Dendritic cell treated with granulocyte-macrophage colony-stimulating factor and Interleukin-4, amounts not matched to agents 40 ng/mL and 50 ng/mL, for 4 days (primary cell): ENCODE measurements at regions not wholly inside any gene's neighbourhood (a gene's known extent, or its start where the extent isn't known, plus 50 kb on each side); places are given as distances from the start of the nearest gene placed in this dataset.
"Not testable (repeated sequence)": the region's sequence is repeated elsewhere in the genome, so short reads cannot be mapped to it uniquely, and the experiment has no call there.

ENCODE experiments used
- H3K27ac Mint-ChIP-seq: one replicate; pipeline ENCODE4 v1.8.0; 2022; ENCODE audit warnings: mild to moderate bottlenecking, mixed read lengths
- H3K27me3 Mint-ChIP-seq: one replicate; pipeline ENCODE4 v1.8.0; 2022; ENCODE audit warnings: mild to moderate bottlenecking, mixed read lengths
- H3K36me3 Mint-ChIP-seq: one replicate; pipeline ENCODE4 v1.8.0; 2022; ENCODE audit warnings: low read depth, mixed read lengths
- H3K4me1 Mint-ChIP-seq: one replicate; pipeline ENCODE4 v1.8.0; 2022; ENCODE audit warnings: low read depth, mixed read lengths
- H3K4me3 Mint-ChIP-seq: one replicate; pipeline ENCODE4 v1.8.0; 2022; ENCODE audit warnings: mild to moderate bottlenecking, moderate library complexity, mixed read lengths
- H3K9me3 Mint-ChIP-seq: one replicate; pipeline ENCODE4 v1.8.0; 2022; ENCODE audit warnings: mixed read lengths
- intact Hi-C: fragments of 100-400 bp; cut with micrococcal nuclease; formaldehyde crosslinking; loops from one replicate; pipeline ENCODE4 v1.15.0; 2022

DNA sequence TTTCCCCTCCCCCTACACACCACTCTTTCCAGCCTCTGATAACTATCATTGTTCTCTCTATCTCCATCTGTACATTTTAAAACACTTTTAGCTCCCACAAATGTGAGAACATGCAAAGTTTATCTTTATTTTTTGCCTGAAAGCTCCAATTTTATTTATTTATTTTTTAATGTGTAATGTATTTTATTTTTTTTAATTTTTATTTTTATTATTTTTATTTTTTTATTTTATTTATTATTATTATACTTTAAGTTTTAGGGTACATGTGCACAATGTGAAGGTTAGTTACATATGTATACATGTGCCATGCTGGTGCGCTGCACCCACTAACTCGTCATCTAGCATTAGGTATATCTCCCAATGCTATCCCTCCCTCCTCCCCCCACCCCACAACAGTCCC, 340.3 kb upstream of the RIOK2 start:
- H3K27ac Mint-ChIP-seq, H3K36me3 Mint-ChIP-seq, intact Hi-C loops, H3K4me1 Mint-ChIP-seq, H3K4me3 Mint-ChIP-seq, H3K27me3 Mint-ChIP-seq: not testable (repeated sequence)
- peaks cover 10% of the 10 kb centered on the region for H3K9me3 Mint-ChIP-seq

DNA sequence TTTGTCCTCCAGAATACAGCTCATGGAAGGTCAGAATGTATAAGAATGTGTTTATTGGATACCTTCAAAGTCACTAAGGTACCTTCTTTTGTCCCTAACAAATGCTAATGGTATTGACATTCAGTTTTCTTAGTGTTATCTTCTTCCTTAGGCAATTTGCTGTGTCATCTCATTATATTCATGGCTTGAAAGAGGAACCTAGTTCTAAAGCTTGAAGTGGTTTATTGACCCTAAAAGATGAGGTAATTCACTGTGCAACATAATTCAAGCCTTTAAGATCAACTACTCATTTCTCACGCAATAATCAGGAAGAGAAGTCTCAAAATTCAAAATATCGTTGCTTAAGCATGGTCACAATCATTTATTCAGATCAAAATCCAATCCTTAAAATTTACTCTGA, 342.7 kb upstream of the RIOK2 start:
- Mint-ChIP-seq H3K4me3 (no peak overlapping the region), H3K27ac (no peak overlapping the region), H3K4me1 (peaks cover 6% of the 10 kb centered on the region), H3K9me3 (no peaks in the 10 kb centered on the region), H3K36me3 (no peaks in the 10 kb centered on the region), H3K27me3 (no peaks in the 10 kb centered on the region)
- intact Hi-C loops: no loop called here

DNA sequence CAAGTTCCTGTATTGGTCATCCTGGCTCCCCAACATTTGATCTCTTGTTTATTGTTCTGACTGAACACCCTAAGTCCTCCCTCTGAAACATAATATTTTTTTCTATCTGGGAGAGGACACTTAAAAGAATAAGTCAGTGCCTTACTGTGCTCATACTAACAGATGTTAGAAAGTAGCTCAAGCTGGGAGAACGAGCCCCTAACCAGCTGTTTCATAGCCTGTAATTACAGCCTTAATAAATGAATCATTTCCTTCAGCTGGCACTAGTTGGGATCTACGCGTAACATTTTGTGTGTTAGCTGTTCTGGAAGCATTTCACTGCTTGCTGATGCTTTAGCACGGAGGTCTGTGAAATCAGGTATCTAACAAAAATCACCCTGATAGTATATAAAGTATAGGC, 345.9 kb upstream of the RIOK2 start:
- H3K4me3 Mint-ChIP-seq: no peak overlapping the region
- H3K36me3 Mint-ChIP-seq: no peaks in the 10 kb centered on the region
- H3K27ac Mint-ChIP-seq: no peak overlapping the region
- H3K27me3 Mint-ChIP-seq: no peaks in the 10 kb centered on the region
- H3K9me3 Mint-ChIP-seq: no peaks in the 10 kb centered on the region
- intact Hi-C loops: no loop called here
- peaks cover 19% of the 10 kb centered on the region for H3K4me1 Mint-ChIP-seq

- Mint-ChIP-seq H3K4me1 (peaks cover 24% of the 10 kb centered on the region), H3K27ac (no peak overlapping the region), H3K4me3 (no peak overlapping the region), H3K36me3 (no peaks in the 10 kb centered on the region), H3K27me3 (no peaks in the 10 kb centered on the region), H3K9me3 (no peaks in the 10 kb centered on the region)
- intact Hi-C loops: no loop called here
Observed at GRCh38 chr5:97529354-97529985, 346.4 kb upstream of the RIOK2 start.

- H3K27ac Mint-ChIP-seq: no peak overlapping the region
- H3K36me3 Mint-ChIP-seq: no peaks in the 10 kb centered on the region
- intact Hi-C loops: no loop called here
Observed at GRCh38 chr5:97531549-97531948, 348.5 kb upstream of the RIOK2 start.

DNA sequence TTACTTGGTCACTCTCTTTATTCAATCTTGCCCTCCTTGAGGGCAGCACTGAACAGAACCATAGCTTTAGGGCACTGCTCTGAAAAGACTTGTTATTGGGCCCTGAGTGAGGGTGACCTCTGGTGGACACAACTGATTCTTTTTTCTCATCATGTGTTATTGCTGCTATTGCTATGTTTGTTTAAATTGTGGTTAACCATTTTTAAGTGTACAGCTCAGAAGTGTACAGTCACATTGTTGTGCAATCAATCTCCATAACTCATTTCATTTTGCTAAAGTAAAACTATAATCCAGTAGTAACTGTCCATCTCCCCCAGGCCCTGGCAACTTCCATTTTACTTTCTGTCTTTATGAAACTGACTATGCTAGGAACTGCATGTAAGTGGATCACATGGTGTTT, 351.1 kb upstream of the RIOK2 start:
- Mint-ChIP-seq H3K9me3 (no peaks in the 10 kb centered on the region), H3K4me3 (no peak overlapping the region), H3K4me1 (peaks cover 19% of the 10 kb centered on the region), H3K27me3 (no peaks in the 10 kb centered on the region), H3K27ac (no peak overlapping the region), H3K36me3 (no peaks in the 10 kb centered on the region)
- intact Hi-C loops: loop anchor here (1.0 kb wide), 1 partner anchor 303 kb away; no protein-coding TSS in a partner anchor

More at GRCh38 chr5:97531549-97531948, 348.5 kb upstream of the RIOK2 start:
- Mint-ChIP-seq H3K4me1 (peaks cover 19% of the 10 kb centered on the region), H3K9me3 (no peaks in the 10 kb centered on the region), H3K27me3 (no peaks in the 10 kb centered on the region), H3K4me3 (no peak overlapping the region)

- H3K9me3 Mint-ChIP-seq: no peaks in the 10 kb centered on the region
- H3K27ac Mint-ChIP-seq: no peak overlapping the region
- intact Hi-C loops: no loop called here
- no peaks in the 10 kb centered on the region for H3K36me3 Mint-ChIP-seq
- peaks cover 12% of the 10 kb centered on the region for H3K4me1 Mint-ChIP-seq
- no peaks in the 10 kb centered on the region for H3K27me3 Mint-ChIP-seq
- H3K4me3 Mint-ChIP-seq: no peak overlapping the region
Observed at GRCh38 chr5:97536683-97537082, 353.6 kb upstream of the RIOK2 start.

- peaks cover 7% of the 10 kb centered on the region for H3K4me1 Mint-ChIP-seq
- no peak overlapping the region for H3K4me3 Mint-ChIP-seq
- no peaks in the 10 kb centered on the region for H3K9me3 Mint-ChIP-seq
- H3K27me3 Mint-ChIP-seq: no peaks in the 10 kb centered on the region
- no peak overlapping the region for H3K27ac Mint-ChIP-seq
- no peaks in the 10 kb centered on the region for H3K36me3 Mint-ChIP-seq
- intact Hi-C loops: no loop called here
Observed at GRCh38 chr5:97538912-97539311, 355.9 kb upstream of the RIOK2 start.

GRCh38 chr5:97541864-97542263, 358.8 kb upstream of the RIOK2 start:
- H3K27ac Mint-ChIP-seq: no peak overlapping the region
- no peak overlapping the region for H3K4me3 Mint-ChIP-seq
- H3K4me1 Mint-ChIP-seq: no peaks in the 10 kb centered on the region
- intact Hi-C loops: loop anchor here (10.0 kb wide), 1 partner anchor 1233 kb away; the partner anchor contains the start of gene RGMB
- H3K27me3 Mint-ChIP-seq: no peaks in the 10 kb centered on the region
- H3K36me3 Mint-ChIP-seq: no peaks in the 10 kb centered on the region
- no peaks in the 10 kb centered on the region for H3K9me3 Mint-ChIP-seq

GRCh38 chr5:97542469-97542868, 359.4 kb upstream of the RIOK2 start:
- no peak overlapping the region for H3K27ac Mint-ChIP-seq
- no peaks in the 10 kb centered on the region for H3K36me3 Mint-ChIP-seq
- no peaks in the 10 kb centered on the region for H3K27me3 Mint-ChIP-seq
- peaks cover 4% of the 10 kb centered on the region for H3K4me1 Mint-ChIP-seq
- H3K9me3 Mint-ChIP-seq: no peaks in the 10 kb centered on the region
- intact Hi-C loops: loop anchor here (10.0 kb wide), 1 partner anchor 1232 kb away; the partner anchor contains the start of gene RGMB
- no peak overlapping the region for H3K4me3 Mint-ChIP-seq

DNA sequence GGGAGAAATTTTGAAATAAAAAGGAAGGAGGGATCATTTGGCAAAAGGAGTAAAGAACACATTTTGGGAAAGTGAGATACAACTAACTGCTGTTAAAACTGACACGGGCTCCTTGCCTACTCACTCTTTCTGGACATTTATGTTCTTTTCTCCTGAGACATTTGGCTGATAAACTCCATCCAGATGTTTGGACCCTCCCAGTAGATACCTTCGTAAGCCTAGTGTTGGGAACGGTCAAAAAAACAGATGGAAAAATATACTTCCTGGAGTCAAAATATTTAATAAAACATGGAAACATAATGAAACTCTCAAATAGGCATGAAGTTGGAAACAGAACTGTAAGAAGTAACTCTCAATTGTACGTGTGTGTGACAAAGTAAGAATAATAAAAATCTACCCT, 360.1 kb upstream of the RIOK2 start:
- H3K36me3 Mint-ChIP-seq: no peaks in the 10 kb centered on the region
- peaks cover 7% of the 10 kb centered on the region for H3K4me1 Mint-ChIP-seq
- H3K27me3 Mint-ChIP-seq: no peaks in the 10 kb centered on the region
- no peak overlapping the region for H3K4me3 Mint-ChIP-seq
- no peak overlapping the region for H3K27ac Mint-ChIP-seq
- no peaks in the 10 kb centered on the region for H3K9me3 Mint-ChIP-seq
- intact Hi-C loops: loop anchor here (10.0 kb wide), 1 partner anchor 1232 kb away; the partner anchor contains the start of gene RGMB

DNA sequence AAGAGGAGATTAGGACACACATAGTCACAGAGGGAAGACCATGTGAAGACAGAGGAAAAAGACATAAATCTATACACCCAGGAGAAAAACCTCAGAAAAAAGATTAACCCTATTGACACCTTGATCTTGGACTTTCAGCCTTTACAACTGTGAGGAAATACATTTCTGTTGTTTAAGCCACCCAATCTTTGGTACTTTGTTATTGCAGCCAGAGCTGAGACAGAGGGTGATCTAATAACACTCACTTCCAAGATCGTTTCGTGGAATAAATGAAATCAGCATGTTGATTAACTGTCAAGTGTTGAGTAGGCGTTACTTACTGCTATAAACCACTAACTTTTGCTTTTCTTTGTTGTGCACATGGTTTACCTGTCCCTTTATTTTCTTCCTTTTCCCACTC, 361.2 kb upstream of the RIOK2 start:
- H3K9me3 Mint-ChIP-seq: no peaks in the 10 kb centered on the region
- H3K27me3 Mint-ChIP-seq: no peaks in the 10 kb centered on the region
- H3K4me1 Mint-ChIP-seq: peaks cover 14% of the 10 kb centered on the region
- intact Hi-C loops: loop anchor here (10.0 kb wide), 1 partner anchor 1231 kb away; the partner anchor contains the start of gene RGMB
- H3K27ac Mint-ChIP-seq: no peak overlapping the region
- no peaks in the 10 kb centered on the region for H3K36me3 Mint-ChIP-seq
- H3K4me3 Mint-ChIP-seq: no peak overlapping the region

GRCh38 chr5:97544678-97545077, 361.6 kb upstream of the RIOK2 start:
- no peak overlapping the region for H3K4me3 Mint-ChIP-seq
- intact Hi-C loops: loop anchor here (10.0 kb wide), 1 partner anchor 1230 kb away; the partner anchor contains the start of gene RGMB
- peaks cover 14% of the 10 kb centered on the region for H3K4me1 Mint-ChIP-seq
- no peaks in the 10 kb centered on the region for H3K9me3 Mint-ChIP-seq
- no peaks in the 10 kb centered on the region for H3K27me3 Mint-ChIP-seq
- no peaks in the 10 kb centered on the region for H3K36me3 Mint-ChIP-seq
- H3K27ac Mint-ChIP-seq: no peak overlapping the region

GRCh38 chr5:97545446-97545845, 362.4 kb upstream of the RIOK2 start:
- Mint-ChIP-seq H3K36me3 (no peaks in the 10 kb centered on the region), H3K27ac (no peak overlapping the region), H3K4me3 (no peak overlapping the region), H3K27me3 (no peaks in the 10 kb centered on the region), H3K4me1 (peaks cover 14% of the 10 kb centered on the region), H3K9me3 (no peaks in the 10 kb centered on the region)
- intact Hi-C loops: loop anchor here (10.0 kb wide), 1 partner anchor 1229 kb away; the partner anchor contains the start of gene RGMB
